AML-193 (cell line): ENCODE measurements at regions not wholly inside any gene's neighbourhood (a gene's known extent, or its start where the extent isn't known, plus 50 kb on each side); places are given as distances from the start of the nearest gene placed in this dataset.

Experiments used
- DNase-seq, 2 experiments: peaks; one replicate each; lab custom pipeline; 2025; lab: John Stamatoyannopoulos, UW

GRCh38 chr11:109165035-109165434, 257.0 kb upstream of the C11orf87 start:
- DNase-seq, result no peak

DNA sequence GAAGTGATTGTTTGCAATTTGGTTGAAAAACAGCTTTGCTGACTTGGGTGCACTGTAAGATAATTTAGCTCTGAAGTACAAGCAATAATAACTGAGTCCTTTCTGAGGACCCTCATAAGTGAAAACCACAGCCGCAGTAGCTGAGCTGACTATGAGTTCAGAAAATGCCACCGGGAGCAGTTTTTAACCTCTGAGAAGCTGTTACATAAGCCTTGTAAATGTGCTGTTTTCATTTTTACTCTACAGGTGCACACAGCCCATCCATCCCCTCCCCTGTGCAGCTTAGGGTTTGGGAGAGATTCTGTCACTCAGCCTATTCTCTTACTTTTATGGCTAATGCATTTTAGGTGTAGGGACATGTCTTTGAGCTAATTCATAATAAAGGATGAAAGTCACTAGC, 255.5 kb upstream of the C11orf87 start:
- no peak for DNase-seq

DNA sequence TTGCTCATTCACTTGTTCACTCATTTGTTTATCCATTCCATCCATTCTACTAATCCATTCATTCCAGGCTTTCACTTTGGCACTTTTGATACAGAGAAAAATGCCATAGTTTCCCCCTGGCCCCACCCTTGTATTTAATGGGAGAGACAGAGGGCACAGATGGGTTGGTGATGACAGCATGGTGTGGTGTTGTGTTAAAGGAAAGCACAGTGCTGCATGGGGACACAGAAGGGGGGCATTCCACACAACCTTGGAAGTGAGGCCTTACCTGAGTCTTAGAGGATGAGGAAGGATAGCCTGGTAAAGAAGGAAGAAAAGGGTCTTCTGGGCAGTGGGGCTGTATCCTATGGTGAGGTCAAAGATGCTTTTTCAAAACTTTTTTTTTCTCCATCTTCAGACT, 248.5 kb upstream of the C11orf87 start:
- DNase-seq, result no peak

DNA sequence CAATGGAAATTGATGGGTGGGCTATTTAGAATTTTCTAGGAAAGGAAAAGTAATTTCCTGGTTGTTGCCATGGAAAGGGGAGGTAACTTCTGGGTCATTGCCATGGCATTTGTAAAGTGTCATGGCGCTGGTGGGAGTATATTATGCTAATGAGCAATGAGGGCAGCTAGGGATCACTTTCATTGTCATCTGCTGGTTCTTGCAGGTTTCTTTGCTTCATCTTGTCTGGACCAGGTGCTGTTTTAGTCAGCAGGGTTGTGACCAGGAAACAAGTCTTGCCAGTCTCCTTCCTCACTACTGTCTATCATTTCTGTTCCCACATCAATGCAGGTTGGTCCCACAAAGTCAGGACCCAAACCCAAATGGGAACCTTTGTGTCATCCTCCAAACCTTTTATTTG, 237.6 kb upstream of the C11orf87 start:
- DNase-seq, result no peak

DNA sequence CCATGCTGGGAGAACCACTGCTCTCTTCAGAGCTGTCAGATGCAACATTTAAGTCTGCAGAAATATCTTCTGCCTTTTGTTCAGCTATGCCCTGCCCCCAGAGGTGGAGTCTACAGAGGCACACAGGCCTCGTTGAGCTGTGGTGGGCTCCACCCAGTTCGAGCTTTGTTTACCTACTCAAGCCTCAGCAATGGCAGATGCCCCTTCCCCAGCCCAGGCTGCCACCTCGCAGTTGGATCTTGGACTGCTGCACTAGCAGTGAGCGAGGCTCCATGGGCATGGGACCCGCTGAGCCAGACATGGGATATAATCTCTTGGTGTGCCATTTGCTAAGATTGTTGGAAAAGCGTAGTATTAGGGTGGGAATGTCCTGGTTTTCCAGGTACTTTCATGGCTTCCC, 229.1 kb upstream of the C11orf87 start:
- no peak for DNase-seq

DNA sequence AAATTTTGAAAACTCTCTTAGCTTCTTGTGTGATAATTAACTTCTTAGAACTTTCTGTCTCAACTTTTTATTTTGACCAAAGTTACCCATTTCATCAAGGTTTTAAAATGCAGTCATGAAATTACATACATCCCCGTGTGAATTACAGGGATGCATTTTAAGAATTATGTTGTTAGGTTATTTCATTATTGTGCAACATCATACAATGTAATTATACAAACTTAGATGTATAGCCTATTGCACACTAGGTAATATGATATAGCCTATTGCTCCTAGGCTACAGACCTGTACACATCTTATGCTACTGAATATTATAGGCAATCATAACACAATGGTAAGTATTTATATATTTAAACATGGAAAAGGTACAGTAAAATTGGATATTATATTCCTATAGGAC, 228.1 kb upstream of the C11orf87 start:
- DNase-seq, result no peak

- DNase-seq, result no peak
These were observed 226.0 kb upstream of the C11orf87 start for GRCh38 chr11:109196016-109196415.

DNA sequence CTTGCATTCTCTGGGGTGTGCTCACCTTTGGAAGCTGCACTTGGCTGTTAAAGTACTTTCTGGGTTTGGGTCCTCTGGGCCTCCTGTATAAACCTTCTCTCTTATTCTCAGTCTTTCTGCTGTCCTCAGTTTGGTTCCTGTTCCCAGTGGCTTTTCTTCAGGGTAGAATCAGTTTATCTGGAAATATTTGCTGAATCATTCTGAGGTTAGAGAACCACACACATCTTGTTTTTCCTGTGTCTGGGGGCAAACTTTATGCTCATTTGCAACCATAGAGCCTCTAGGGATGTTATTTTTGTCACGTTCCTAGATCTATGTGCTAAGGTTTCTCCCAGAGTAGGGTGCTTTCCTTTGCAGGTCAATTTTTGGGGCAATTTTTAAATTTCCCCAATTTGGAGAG, 224.3 kb upstream of the C11orf87 start:
- no peak for DNase-seq

DNA sequence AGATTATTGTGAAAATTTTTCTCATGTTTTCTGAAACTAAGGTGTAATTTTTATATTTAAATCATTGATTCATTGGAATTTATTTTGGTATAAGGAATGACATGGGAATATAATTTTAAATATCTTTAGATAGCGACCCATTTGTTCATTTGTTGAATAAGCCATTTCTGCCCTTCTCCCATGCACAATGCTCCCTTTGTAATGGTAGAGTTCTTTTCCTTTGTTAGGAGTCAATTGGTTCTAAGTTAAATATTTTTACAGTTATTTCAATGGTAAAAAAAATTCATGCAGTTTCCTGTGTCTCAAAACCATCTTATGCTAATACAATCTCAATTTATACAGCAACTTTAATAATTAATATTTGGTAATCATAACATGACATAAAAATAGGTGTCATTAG, 218.8 kb upstream of the C11orf87 start:
- DNase-seq, result no peak

- no peak for DNase-seq
These were observed 216.7 kb upstream of the C11orf87 start for GRCh38 chr11:109205312-109205711.

DNA sequence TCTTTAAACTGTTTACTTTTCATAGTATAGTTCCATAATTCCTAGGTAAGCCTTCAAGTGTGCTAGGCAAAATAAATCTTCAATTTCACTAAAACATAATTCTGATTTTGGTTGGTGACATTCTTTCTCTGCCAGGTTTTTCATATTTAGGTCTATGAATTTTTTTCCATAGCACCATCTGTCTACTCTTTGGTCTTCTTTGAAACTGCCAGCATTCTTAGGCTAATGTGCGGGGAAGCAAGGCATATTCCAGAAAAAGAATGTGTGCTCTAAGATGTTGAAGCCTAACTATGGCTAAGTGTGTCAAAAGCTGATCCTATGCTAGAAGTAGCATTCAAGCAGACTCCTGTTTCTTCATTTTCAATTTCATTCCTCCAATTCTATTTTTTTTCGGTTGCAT, 213.9 kb upstream of the C11orf87 start:
- no peak for DNase-seq

GRCh38 chr11:109209572-109209971, 212.4 kb upstream of the C11orf87 start:
- DNase-seq, result no peak

GRCh38 chr11:109221190-109221589, 200.8 kb upstream of the C11orf87 start:
- no peak for DNase-seq

DNA sequence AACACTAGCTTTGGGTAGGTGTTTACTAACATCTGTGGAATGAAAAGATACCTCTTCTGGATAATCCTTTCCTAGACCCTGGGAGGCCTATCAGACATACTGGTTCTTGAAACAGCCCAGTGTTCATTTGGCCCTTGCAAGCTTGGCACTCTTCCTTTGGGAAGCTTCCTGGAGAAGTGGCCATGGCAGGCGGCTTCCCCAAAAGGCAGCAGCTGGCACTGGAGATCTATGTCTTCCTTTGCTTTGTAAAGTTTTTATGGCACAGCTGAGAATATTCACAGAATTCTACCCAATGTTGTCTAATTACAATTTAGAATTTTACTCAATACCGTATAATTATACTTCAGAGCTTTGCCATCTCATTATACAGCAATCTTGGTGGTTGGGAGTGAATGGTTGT, 199.2 kb upstream of the C11orf87 start:
- no peak for DNase-seq

GRCh38 chr11:109223451-109223850, 198.5 kb upstream of the C11orf87 start:
- DNase-seq, result no peak

- no peak for DNase-seq
These were observed 192.3 kb upstream of the C11orf87 start for GRCh38 chr11:109229682-109230081.

- no peak for DNase-seq
These were observed 185.8 kb upstream of the C11orf87 start for GRCh38 chr11:109236188-109236587.

- DNase-seq, result no peak
These were observed 185.3 kb upstream of the C11orf87 start for GRCh38 chr11:109236696-109237095.

DNA sequence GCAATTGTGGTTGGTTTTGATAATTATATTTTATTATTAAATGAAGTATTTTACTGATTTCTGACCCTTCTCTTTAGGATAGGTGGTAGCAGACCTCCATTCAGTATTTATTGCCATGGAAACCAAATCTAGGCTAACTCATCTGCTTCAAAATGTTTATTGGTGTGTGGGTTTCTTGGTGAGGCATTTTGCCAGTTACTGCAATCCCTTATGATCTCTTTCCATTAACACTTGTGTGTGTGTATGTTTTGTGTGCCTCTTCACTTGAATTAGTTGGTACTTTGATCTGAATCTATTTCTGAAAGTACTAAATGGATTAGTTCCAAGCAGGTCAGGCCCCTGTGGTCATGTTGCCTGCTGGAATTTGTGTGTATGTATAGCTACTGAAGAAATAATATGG, 184.4 kb upstream of the C11orf87 start:
- DNase-seq, result no peak

GRCh38 chr11:109241988-109242536, 179.9 kb upstream of the C11orf87 start:
- DNase-seq, result no peak

DNA sequence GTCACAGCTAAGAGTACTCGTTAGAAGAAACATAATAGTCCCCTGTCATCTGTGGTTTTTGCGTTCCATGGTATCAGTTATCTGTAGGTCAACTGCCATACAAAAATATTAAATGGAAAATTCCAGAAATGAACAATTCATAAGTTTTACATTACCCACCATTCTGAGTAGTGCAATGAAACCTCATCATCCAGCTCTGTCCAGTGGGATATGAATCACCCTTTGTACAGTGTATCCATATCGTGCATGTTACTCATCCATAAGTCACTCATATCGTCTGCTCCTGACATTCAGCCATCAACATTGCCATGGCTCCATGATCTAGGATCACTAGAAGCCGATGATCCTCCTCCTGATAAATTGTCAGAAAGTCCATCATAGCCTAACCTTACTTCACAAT, 174.9 kb upstream of the C11orf87 start:
- no peak for DNase-seq

GRCh38 chr11:109249597-109249996, 172.4 kb upstream of the C11orf87 start:
- no peak for DNase-seq

DNA sequence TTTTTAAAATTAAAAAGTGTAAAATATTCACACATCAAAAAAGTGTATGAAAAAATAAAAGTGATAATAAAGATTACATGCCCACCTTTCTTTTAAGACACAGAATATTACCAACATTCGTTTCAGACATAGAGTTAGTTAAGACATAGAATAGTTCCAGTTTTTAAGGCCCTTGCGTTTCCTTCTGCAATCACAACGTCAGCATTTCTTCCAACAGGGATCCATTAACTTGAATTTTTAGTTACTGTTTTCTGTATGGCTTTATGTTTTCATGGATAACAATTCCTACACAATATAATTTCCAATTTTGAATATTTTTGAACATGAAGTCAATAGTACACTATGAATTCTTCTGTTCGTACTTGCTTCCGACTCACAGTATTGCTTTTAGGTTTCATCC, 170.8 kb upstream of the C11orf87 start:
- no peak for DNase-seq

- DNase-seq, result no peak
These were observed 157.9 kb upstream of the C11orf87 start for GRCh38 chr11:109264128-109264527.
